Caco-2 (cell line): ENCODE measurements at regions not wholly inside any gene's neighbourhood (a gene's known extent, or its start where the extent isn't known, plus 50 kb on each side); places are given as distances from the start of the nearest gene placed in this dataset.
A peak's percentile ranks its signal among the peaks of the same experiment; 100 is the strongest.
"Not testable (repeated sequence)": the region's sequence is repeated elsewhere in the genome, so short reads cannot be mapped to it uniquely, and the experiment has no call there.

Experiments
- BruUV-seq: library from RNA; stranded (reverse); fragments of 400-500 nt; replicated peaks from 2 replicates; lab custom pipeline; 2021; lab: Mats Ljungman, UMichigan
- CTCF ChIA-PET: fragments of 300-600 bp; sonication (Branson Sonifier 250); formaldehyde crosslinking; loops from one replicate; lab custom pipeline; 2022; ENCODE audit warnings: antibody characterized with exemption; lab: Charles Lee
- POLR2A ChIA-PET: fragments of 300-600 bp; sonication (Branson Sonifier 250); formaldehyde crosslinking; loops from one replicate; lab custom pipeline; 2022; ENCODE audit warnings: antibody characterized with exemption; lab: Charles Lee
- DNase-seq, 2 experiments: peaks; one replicate each; pipeline versions ENCODE4 v3.0.0 to v3.0.0-alpha.2; 2020 to 2022
- H3K27me3 ChIP-seq: replicated peaks from 2 replicates; pipeline ENCODE4 v1.6.0; 2011; ENCODE audit warnings: low read length; ENCODE audit not compliant: control insufficient read depth, insufficient read depth
- H3K36me3 ChIP-seq: 2 replicates; pipeline ENCODE4 v1.5.1; 2011; ENCODE audit warnings: low read length; ENCODE audit not compliant: control insufficient read depth, insufficient read depth
- H3K4me1 ChIP-seq: fragments of 250-450 bp; sonication (Bioruptor Pico); 2 replicates; pipeline ENCODE4 v1.5.1; 2020; ENCODE audit warnings: mild to moderate bottlenecking
- H3K4me3 ChIP-seq: 2 replicates; pipeline ENCODE4 v1.5.1; 2011; ENCODE audit warnings: low read depth, mild to moderate bottlenecking, control low read depth, low read length
- H3K9me3 ChIP-seq: fragments of 250-450 bp; sonication (Bioruptor Pico); 2 replicates; pipeline ENCODE4 v1.5.1; 2020; ENCODE audit warnings: mild to moderate bottlenecking, moderate library complexity
- H3K27ac Mint-ChIP-seq: one replicate; pipeline ENCODE4 v1.8.0; 2022; ENCODE audit warnings: mixed read lengths; ENCODE audit not compliant: unreplicated experiment
- H3K27me3 Mint-ChIP-seq: one replicate; pipeline ENCODE4 v1.8.0; 2022; ENCODE audit warnings: mixed read lengths; ENCODE audit not compliant: insufficient read depth, unreplicated experiment
- H3K36me3 Mint-ChIP-seq: one replicate; pipeline ENCODE4 v1.8.0; 2022; ENCODE audit warnings: mild to moderate bottlenecking, mixed read lengths; ENCODE audit not compliant: insufficient read depth, unreplicated experiment
- H3K4me1 Mint-ChIP-seq: one replicate; pipeline ENCODE4 v1.8.0; 2022; ENCODE audit warnings: low read depth, mixed read lengths; ENCODE audit not compliant: unreplicated experiment
- H3K4me3 Mint-ChIP-seq: one replicate; pipeline ENCODE4 v1.8.0; 2022; ENCODE audit warnings: mild to moderate bottlenecking, moderate library complexity, mixed read lengths; ENCODE audit not compliant: unreplicated experiment
- H3K9me3 Mint-ChIP-seq: one replicate; pipeline ENCODE4 v1.8.0; 2022; ENCODE audit warnings: mixed read lengths; ENCODE audit not compliant: unreplicated experiment
- intact Hi-C: fragments of 100-400 bp; cut with micrococcal nuclease; formaldehyde crosslinking; loops from one replicate; pipeline ENCODE4 v1.10.0; 2022; ENCODE audit not compliant: unreplicated experiment
- TF ChIP-seq, protein P1 (sequence below), 2 experiments: fragments of 200-600 bp in 1 of 2; IDR thresholded peaks; 1 replicate in 1 of 2; 2 replicates in 1 of 2; pipeline versions ENCODE4 v1.5.1 to v1.8.0; 2011 to 2022; ENCODE audit warnings: antibody characterized with exemption in 1 of 2, control low read depth in 1 of 2, inconsistent platforms in 1 of 2, low read depth in 1 of 2, low read length in 1 of 2, mild to moderate bottlenecking in 1 of 2, moderate library complexity in 1 of 2; ENCODE audit not compliant: insufficient read depth in 1 of 2, severe bottlenecking in 1 of 2, unreplicated experiment in 1 of 2

GRCh38 chrX:40987413-40987812 lies 97.8 kb upstream of the USP9X start:
- BruUV-seq: no TSS peak
- no peaks in the 10 kb centered on the region for H3K36me3 ChIP-seq
- POLR2A ChIA-PET: no interaction called here
- intact Hi-C loops: no loop called here
- Mint-ChIP-seq H3K27ac (peak overlapping the region; percentile 19), H3K4me1 (no peaks in the 10 kb centered on the region), H3K27me3 (no peaks in the 10 kb centered on the region), H3K4me3 (no peak overlapping the region), H3K36me3 (no peaks in the 10 kb centered on the region), H3K9me3 (peaks cover 8% of the 10 kb centered on the region)
- CTCF ChIA-PET: no interaction called here
- TF ChIP-seq, protein P1, sequence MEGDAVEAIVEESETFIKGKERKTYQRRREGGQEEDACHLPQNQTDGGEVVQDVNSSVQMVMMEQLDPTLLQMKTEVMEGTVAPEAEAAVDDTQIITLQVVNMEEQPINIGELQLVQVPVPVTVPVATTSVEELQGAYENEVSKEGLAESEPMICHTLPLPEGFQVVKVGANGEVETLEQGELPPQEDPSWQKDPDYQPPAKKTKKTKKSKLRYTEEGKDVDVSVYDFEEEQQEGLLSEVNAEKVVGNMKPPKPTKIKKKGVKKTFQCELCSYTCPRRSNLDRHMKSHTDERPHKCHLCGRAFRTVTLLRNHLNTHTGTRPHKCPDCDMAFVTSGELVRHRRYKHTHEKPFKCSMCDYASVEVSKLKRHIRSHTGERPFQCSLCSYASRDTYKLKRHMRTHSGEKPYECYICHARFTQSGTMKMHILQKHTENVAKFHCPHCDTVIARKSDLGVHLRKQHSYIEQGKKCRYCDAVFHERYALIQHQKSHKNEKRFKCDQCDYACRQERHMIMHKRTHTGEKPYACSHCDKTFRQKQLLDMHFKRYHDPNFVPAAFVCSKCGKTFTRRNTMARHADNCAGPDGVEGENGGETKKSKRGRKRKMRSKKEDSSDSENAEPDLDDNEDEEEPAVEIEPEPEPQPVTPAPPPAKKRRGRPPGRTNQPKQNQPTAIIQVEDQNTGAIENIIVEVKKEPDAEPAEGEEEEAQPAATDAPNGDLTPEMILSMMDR (IDR thresholded peaks at IDR 0.05; ENCODE audit: insufficient read depth in 1 of 2, low read depth in 1 of 2, low read length in 1 of 2, severe bottlenecking in 1 of 2, unreplicated experiment in 1 of 2): no peak
- no peaks in the 10 kb centered on the region for H3K27me3 ChIP-seq
- no peaks in the 10 kb centered on the region for H3K4me1 ChIP-seq
- H3K4me3 ChIP-seq: no peak overlapping the region
- H3K9me3 ChIP-seq: no peaks in the 10 kb centered on the region
- DNase-seq: no peak

DNA sequence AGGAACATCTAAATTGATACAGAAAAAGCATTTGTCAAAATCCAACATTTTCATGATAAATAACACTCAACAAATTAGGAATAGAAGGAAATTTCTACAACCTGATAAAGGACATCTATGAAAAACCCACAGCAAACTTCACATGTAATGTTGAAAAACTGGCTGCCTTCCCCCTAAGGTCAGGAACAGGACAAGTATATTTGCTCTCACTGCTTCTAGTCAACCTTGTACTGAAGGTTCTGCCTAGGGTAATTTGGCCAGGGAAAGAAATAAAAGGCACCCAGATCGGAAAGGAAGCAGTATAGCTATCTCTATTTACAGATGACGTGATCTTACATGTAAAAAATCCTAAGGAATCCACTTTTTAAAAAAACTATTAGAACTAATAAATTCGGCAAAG lies 97.1 kb upstream of the USP9X start:
- no peaks in the 10 kb centered on the region for H3K4me1 Mint-ChIP-seq
- POLR2A ChIA-PET: no interaction called here
- Histone ChIP-seq H3K36me3 (no peaks in the 10 kb centered on the region), H3K4me3 (no peak overlapping the region), H3K9me3 (no peaks in the 10 kb centered on the region), H3K4me1 (no peaks in the 10 kb centered on the region), H3K27me3 (no peaks in the 10 kb centered on the region)
- no peak for DNase-seq
- H3K36me3 Mint-ChIP-seq: no peaks in the 10 kb centered on the region
- intact Hi-C loops: no loop called here
- CTCF ChIA-PET: no interaction called here
- H3K9me3 Mint-ChIP-seq: peaks cover 8% of the 10 kb centered on the region
- TF ChIP-seq, protein P1 (IDR thresholded peaks at IDR 0.05; ENCODE audit: insufficient read depth in 1 of 2, low read depth in 1 of 2, low read length in 1 of 2, severe bottlenecking in 1 of 2, unreplicated experiment in 1 of 2): no peak
- BruUV-seq: no TSS peak
- H3K27me3 Mint-ChIP-seq: no peaks in the 10 kb centered on the region
- no peak overlapping the region for H3K4me3 Mint-ChIP-seq
- H3K27ac Mint-ChIP-seq: no peak overlapping the region

DNA sequence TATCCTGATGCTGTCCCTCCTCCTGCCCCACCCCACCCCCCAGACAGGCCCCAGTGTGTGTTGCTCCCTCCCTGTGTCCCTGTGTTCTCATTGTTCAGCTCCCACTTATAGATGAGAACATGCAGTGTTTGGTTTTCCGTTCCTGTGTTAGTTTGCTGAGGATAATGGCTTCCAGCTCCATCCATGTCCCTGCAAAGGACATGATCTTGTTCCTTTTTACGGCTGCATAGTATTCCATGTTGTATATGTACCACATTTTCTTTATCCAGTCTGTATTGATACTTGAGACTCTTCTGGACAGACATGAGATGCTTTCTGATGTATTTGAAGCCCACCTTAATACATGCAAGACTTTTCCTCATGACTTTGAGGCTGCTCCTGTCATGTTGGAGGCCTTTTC lies 91.8 kb upstream of the USP9X start:
- H3K4me3 Mint-ChIP-seq, intact Hi-C loops, H3K4me1 Mint-ChIP-seq, H3K27me3 ChIP-seq, H3K27me3 Mint-ChIP-seq, H3K9me3 ChIP-seq, BruUV-seq, H3K36me3 Mint-ChIP-seq, H3K4me1 ChIP-seq, H3K36me3 ChIP-seq, H3K27ac Mint-ChIP-seq, POLR2A ChIA-PET, H3K4me3 ChIP-seq, DNase-seq, CTCF ChIA-PET: not testable (repeated sequence)
- H3K9me3 Mint-ChIP-seq: peaks cover 22% of the 10 kb centered on the region
